Activated T-helper 1 cell treated with anti-CD3 and anti-CD28 coated beads, Interleukin-12 subunit alpha, Interleukin-12 subunit beta, Interleukin-2, Interleukin-4 antibody, amounts not matched to agents 30 ng/mL and 10 ng/mL and 1 ng/mL, durations not matched to agents 14 hours and 24 hours and 36 hours (primary cell): ENCODE measurements at regions not wholly inside any gene's neighbourhood (a gene's known extent, or its start where the extent isn't known, plus 50 kb on each side); places are given as distances from the start of the nearest gene placed in this dataset.

Source experiments
- DNase-seq: peaks from one replicate; pipeline ENCODE4 v3.0.0; 2021; ENCODE audit warnings: low spot score
- H3K27ac Mint-ChIP-seq: one replicate; pipeline ENCODE4 v1.8.0; 2021; ENCODE audit warnings: mild to moderate bottlenecking, mixed read lengths
- H3K27me3 Mint-ChIP-seq: one replicate; pipeline ENCODE4 v1.8.0; 2022; ENCODE audit warnings: mild to moderate bottlenecking, moderate library complexity, mixed read lengths; ENCODE audit not compliant: insufficient read depth
- H3K36me3 Mint-ChIP-seq: one replicate; pipeline ENCODE4 v1.8.0; 2021; ENCODE audit warnings: low read depth, mixed read lengths
- H3K4me1 Mint-ChIP-seq: one replicate; pipeline ENCODE4 v1.8.0; 2021; ENCODE audit warnings: low read depth, mixed read lengths
- H3K4me3 Mint-ChIP-seq: one replicate; pipeline ENCODE4 v1.8.0; 2021; ENCODE audit warnings: mild to moderate bottlenecking, moderate library complexity, mixed read lengths
- H3K9me3 Mint-ChIP-seq: one replicate; pipeline ENCODE4 v1.8.0; 2021; ENCODE audit warnings: mixed read lengths
- intact Hi-C: fragments of 100-400 bp; cut with micrococcal nuclease; formaldehyde crosslinking; loops from one replicate; pipeline ENCODE4 v1.15.1; 2024

DNA sequence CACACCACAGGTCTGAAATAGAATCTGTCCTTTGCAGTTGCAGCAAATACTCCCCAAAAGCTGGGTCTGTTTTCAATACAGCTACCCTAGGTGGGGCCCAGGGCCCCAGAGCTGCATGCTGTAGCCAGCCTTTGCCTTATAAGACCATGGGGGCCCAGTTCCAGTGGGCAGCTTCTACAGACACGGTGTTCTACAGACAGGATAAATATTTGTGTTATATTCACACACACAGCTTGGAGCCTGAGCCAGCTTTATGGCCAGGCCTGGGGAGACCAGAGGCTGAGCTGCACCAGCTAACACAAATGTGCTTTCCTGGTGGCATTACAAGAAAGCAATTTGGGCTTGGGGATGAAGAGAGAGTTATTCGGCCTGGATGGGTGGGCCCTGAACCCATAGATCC lies 151.8 kb upstream of the NCAM1 start:
- DNase-seq: no peak
- H3K27me3 Mint-ChIP-seq: peaks cover 2% of the 10 kb centered on the region
- H3K27ac Mint-ChIP-seq: no peak overlapping the region
- intact Hi-C loops: no loop called here
- H3K36me3 Mint-ChIP-seq: no peaks in the 10 kb centered on the region
- H3K4me3 Mint-ChIP-seq: no peak overlapping the region
- H3K9me3 Mint-ChIP-seq: no peaks in the 10 kb centered on the region
- H3K4me1 Mint-ChIP-seq: no peaks in the 10 kb centered on the region

DNA sequence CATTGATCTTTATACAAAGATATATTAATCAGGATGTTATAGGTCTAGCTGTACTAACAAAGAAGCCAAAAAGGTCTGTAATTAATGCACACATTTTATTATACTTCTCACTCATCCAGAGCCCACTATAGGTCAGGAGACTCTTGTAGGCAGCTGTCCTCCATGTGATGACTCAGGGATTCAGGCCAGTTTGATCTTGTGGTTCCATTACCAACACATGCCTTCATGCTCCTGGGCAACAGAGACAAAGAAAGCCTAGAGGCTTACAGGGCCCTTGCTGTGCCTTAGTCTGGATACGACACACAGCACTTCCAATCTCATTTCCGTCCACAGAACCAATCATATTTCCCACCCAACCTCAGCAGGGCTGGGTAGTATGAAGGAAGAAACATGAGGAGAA lies 150.3 kb upstream of the NCAM1 start:
- no peaks in the 10 kb centered on the region for H3K9me3 Mint-ChIP-seq
- intact Hi-C loops: no loop called here
- no peak for DNase-seq
- H3K4me1 Mint-ChIP-seq: no peaks in the 10 kb centered on the region
- no peak overlapping the region for H3K4me3 Mint-ChIP-seq
- no peaks in the 10 kb centered on the region for H3K36me3 Mint-ChIP-seq
- H3K27me3 Mint-ChIP-seq: peaks cover 2% of the 10 kb centered on the region
- no peak overlapping the region for H3K27ac Mint-ChIP-seq

DNA sequence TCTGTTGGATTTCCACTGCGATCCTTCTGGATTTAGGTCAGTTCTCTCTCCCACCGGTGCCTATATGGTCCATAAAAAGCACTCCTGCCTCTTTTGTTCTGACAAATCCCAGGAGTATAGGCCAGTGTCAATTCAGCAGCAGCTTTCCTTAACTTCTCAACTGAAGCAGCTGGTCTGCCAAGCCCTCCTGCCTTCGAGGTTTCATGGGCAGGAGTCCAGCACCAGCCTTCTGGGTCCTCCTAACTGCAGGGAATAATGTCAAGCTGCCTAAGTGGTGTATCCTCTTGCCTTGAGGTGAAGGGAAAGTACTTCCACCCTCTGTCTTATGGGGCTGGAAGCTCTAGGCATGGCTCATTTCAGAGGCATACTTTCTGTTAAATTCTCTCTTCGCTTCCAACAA lies 149.4 kb upstream of the NCAM1 start:
- no peaks in the 10 kb centered on the region for H3K4me1 Mint-ChIP-seq
- intact Hi-C loops: no loop called here
- H3K27ac Mint-ChIP-seq: no peak overlapping the region
- H3K9me3 Mint-ChIP-seq: no peaks in the 10 kb centered on the region
- H3K27me3 Mint-ChIP-seq: peaks cover 2% of the 10 kb centered on the region
- no peak overlapping the region for H3K4me3 Mint-ChIP-seq
- no peaks in the 10 kb centered on the region for H3K36me3 Mint-ChIP-seq
- DNase-seq: no peak

DNA sequence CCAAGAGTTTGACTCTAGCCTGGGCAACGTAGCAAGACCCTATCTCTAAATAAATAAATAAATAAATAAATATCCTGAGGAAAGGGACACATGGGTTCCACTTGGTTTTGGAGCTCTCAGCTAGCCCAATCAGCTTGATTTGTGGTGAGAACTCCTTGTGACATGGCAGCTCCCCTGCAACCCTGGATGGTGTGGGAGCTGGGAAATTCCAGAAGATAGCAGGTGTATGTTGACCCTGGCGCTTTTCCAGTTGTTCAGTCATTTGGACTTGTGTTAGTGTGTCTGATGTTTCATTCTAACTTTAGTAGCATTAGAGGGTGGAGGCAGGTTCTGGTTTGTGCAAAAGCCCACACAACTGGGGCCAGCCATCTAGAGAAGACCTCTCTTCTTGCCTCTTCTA lies 148.5 kb upstream of the NCAM1 start:
- Mint-ChIP-seq H3K27ac (no peak overlapping the region), H3K27me3 (peaks cover 2% of the 10 kb centered on the region), H3K36me3 (no peaks in the 10 kb centered on the region), H3K4me1 (no peaks in the 10 kb centered on the region), H3K9me3 (no peaks in the 10 kb centered on the region), H3K4me3 (no peak overlapping the region)
- intact Hi-C loops: no loop called here
- DNase-seq: no peak

DNA sequence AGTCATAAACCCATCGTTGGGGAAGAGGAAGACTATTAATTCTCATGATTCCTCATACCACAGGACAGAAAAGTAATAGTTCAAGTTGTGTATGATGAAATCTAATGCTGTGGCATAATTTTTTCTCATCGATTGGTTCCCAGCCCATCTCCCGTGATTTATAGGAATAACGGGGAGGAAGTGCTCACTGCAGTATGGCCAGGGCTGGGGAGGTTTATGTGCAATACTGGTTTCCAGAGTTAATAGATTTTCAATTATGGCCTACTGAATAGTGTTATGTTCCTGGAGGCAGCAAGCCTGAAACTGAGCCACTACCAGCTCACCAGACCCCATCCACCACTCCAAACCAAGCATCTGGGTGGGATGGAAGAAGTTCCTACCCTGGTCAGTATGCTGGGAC lies 147.1 kb upstream of the NCAM1 start:
- Mint-ChIP-seq H3K4me3 (no peak overlapping the region), H3K36me3 (no peaks in the 10 kb centered on the region), H3K27ac (no peak overlapping the region), H3K4me1 (no peaks in the 10 kb centered on the region), H3K9me3 (no peaks in the 10 kb centered on the region), H3K27me3 (no peaks in the 10 kb centered on the region)
- intact Hi-C loops: no loop called here
- DNase-seq: no peak

DNA sequence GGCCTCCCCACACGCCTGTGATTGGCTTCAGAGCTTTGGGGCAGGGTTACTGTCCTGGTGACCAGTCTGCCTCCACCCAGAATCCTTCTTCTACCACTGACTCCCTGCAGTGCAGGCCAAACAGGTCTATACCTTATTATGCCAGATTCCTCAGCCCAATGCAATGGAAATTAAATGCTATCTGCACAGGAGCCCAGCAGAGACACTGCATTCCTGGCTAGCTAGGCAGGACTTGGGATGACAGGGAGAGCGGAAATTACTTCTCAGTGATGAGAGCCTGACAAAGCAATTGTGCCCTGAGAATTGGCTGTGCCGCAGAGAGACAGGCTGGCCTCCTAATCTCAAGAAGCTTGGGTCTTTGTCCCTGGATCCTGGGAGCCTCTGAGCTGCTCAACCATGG lies 143.8 kb upstream of the NCAM1 start:
- DNase-seq: no peak
- intact Hi-C loops: no loop called here
- H3K4me1 Mint-ChIP-seq: no peaks in the 10 kb centered on the region
- H3K27me3 Mint-ChIP-seq: peaks cover 5% of the 10 kb centered on the region
- no peaks in the 10 kb centered on the region for H3K36me3 Mint-ChIP-seq
- no peaks in the 10 kb centered on the region for H3K9me3 Mint-ChIP-seq
- H3K27ac Mint-ChIP-seq: no peak overlapping the region
- H3K4me3 Mint-ChIP-seq: no peak overlapping the region

DNA sequence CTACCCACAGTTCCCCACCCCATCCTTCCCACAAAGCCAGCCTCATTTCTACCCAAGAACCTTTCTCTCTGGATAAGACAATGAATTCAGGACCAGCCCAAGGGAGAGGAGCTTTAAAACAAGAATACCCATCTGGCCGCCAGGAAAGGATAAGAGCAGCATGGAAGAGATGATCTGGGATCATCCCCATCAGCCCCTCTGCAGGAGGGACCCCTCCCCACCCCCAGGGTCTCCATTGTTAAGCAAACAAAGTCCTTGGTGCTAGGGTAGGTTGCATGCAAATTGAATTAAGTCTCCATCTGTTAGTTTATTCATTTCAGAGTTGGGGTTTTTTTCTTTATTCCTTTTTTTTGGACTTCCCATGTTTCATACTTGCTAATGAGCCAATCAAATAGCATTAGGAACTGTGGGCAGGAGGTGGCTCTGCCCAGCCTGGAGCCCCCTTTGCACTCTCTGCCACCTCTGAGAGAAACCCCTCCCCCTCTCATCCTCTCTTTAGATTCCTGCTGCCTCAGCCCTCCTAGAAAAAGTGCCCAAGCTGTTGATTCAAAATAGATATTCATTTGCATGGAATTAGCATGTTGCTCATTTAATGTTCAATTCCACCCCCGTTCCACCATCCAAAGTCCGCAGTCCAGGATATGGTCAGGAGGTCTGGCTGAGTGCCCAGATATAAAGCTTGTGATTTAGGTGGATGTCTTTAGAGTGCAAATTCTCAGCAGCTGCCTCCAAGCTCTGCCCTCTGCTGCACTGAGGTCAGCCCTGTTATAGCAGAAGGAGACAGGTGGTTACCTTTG lies 138.5 kb upstream of the NCAM1 start:
- no peak for DNase-seq
- intact Hi-C loops: no loop called here
- Mint-ChIP-seq H3K27me3 (peaks cover 11% of the 10 kb centered on the region), H3K36me3 (no peaks in the 10 kb centered on the region), H3K27ac (no peak overlapping the region), H3K4me3 (no peak overlapping the region), H3K4me1 (no peaks in the 10 kb centered on the region), H3K9me3 (no peaks in the 10 kb centered on the region)

DNA sequence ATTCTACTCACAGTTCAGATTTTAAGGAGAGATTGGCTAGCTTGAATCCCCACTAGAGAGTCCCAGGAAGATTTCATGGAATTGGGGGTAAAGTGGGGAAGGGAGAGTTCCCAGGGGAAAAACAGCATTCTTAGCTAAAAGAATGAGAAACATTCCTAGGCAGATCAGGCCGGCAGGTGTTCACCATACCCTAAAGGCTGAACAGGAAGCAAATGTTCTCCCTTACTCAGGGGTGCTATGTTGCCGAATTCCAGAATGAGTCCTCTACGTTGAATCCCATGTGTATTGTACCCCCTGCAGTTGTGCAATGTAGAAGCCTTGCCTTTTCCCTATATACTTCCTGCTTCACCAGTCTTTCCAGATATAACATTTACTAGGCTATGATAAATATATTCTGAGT lies 135.2 kb upstream of the NCAM1 start:
- Mint-ChIP-seq H3K27me3 (peaks cover 10% of the 10 kb centered on the region), H3K4me1 (no peaks in the 10 kb centered on the region), H3K36me3 (no peaks in the 10 kb centered on the region), H3K9me3 (no peaks in the 10 kb centered on the region), H3K27ac (no peak overlapping the region), H3K4me3 (no peak overlapping the region)
- intact Hi-C loops: no loop called here
- no peak for DNase-seq

DNA sequence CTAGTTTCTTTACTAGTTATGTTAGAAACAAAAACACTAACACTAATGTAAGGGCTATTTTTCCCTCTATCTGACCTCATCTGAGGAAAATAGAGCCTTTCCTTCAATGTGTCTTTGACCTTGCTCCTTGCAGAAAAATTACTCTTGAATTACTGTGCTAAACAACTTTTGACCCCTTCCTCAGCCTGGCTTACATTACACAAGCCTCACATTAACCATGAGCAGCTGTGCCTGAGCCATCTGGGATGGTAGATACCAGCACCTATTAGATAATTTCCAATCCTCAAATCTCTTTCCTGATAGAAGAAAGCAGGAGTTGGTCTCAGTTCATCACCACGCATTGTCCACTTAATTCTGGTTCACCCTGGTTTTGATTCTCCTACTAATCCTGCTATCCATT lies 134.4 kb upstream of the NCAM1 start:
- no peak overlapping the region for H3K4me3 Mint-ChIP-seq
- H3K36me3 Mint-ChIP-seq: no peaks in the 10 kb centered on the region

DNA sequence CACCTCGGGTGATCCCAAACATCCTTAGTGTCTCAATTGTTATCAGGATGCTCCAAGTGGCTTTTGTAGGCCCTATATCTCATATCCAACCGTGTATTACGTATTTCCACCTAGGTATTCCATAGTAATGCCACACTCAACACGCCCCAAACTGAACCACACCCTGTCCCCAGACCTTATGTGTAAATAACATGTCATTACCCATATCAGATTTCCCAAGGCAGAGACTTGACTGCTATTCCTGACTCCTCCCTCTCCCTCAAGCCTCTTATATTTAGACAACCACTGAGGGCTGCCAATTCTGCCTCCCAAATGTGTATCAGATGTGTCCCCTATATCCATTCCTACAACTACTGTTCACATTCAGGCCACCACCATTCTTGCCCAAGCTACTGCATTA lies 132.8 kb upstream of the NCAM1 start:
- Mint-ChIP-seq H3K4me3 (no peak overlapping the region), H3K9me3 (no peaks in the 10 kb centered on the region), H3K36me3 (no peaks in the 10 kb centered on the region), H3K4me1 (no peaks in the 10 kb centered on the region), H3K27me3 (peaks cover 7% of the 10 kb centered on the region), H3K27ac (no peak overlapping the region)
- intact Hi-C loops: no loop called here
- no peak for DNase-seq

More for the DNA sequence above, 134.4 kb upstream of the NCAM1 start:
- no peak for DNase-seq
- Mint-ChIP-seq H3K9me3 (no peaks in the 10 kb centered on the region), H3K27ac (no peak overlapping the region), H3K4me1 (no peaks in the 10 kb centered on the region), H3K27me3 (peaks cover 7% of the 10 kb centered on the region)
- intact Hi-C loops: no loop called here

DNA sequence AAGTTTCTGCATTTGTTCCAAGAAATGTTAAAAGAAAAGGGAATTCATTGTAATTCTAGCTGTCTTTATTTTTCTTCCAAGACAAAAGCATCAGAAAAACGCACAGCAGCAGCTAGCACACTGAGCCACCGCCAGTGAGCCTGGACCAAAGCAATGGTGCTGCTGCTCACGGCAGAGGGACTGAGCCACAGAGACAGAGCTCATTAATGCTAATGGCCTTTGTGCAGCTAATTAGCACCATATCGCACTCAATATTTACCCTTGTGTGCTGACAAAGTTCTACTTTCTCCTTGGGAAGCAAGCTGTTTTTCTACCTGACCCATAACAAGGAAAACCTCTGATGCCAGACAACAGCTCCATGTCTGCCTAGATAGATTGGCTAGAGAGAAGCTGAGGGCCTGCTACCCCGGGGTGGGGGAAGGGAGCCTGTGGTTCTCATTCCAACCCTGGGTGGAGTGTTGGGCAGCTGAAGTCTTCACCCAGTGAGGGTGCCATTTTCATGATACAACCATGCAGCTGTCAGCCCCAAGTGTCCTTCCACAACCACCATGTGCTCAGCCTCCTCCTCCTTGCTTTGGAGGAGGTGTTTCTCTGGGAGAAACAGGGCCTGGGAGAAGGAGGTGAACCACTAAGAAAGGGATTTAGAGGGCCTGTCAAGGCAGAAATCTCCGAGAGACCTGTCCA lies 131.1 kb upstream of the NCAM1 start:
- H3K4me3 Mint-ChIP-seq: no peak overlapping the region
- no peak overlapping the region for H3K27ac Mint-ChIP-seq
- H3K9me3 Mint-ChIP-seq: no peaks in the 10 kb centered on the region
- no peaks in the 10 kb centered on the region for H3K4me1 Mint-ChIP-seq
- H3K36me3 Mint-ChIP-seq: no peaks in the 10 kb centered on the region
- intact Hi-C loops: no loop called here
- H3K27me3 Mint-ChIP-seq: peaks cover 7% of the 10 kb centered on the region
- DNase-seq: no peak

DNA sequence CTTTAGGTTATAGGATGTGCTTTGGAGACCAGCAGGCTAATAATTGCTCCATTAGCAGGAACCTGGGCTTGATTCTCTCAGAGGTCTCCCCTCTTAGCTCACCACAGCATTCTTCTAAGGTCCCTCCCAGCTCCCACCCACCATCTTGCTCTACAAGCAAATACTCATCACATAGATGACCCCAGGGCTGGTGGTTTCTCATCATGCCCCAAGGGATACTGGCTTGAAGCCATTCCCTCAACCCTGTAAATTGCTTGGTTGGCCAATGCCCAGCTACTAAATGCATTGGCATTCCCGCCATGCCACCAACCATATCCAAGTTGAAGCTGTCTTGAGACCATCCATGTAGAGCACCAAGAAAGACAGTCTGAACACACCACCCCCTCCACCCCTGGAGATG lies 130.2 kb upstream of the NCAM1 start:
- intact Hi-C loops: no loop called here
- no peak overlapping the region for H3K27ac Mint-ChIP-seq

DNA sequence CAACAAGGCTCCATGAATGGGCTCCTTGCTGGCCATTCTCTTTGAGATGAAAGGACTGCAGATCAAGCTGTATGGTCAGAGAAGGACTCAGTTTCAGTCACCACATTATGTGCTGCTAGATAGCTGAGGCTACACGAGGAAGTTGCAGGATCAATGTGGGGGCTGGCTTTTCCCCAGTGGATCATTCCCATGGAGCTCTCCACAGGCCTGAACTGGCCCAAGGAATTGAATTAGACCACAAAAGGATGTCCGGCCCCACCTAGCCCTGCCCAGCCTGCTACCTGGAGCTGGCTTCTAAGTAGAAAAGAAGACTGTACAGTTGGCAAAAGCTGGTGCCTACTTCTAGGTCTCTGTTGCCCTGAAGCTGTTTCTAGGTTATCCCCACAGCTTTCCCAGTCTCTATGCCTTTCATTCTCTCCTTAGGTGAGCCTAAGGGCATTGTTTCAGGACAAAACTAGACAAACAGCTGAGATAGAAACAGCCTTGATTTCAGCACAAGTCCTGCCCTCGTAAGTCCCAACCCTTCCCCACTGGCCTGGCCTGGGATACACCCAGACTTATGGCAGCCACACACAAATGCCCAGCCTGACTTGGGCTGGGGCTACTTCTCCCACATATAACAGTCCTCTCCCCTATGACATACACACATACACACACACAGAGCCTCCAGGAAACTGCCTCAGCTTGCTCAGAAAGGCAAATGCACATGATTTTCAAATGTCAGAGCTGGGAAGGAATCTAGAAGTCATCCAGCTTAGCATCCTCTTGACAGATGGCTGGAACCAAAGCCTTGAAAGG lies 129.1 kb upstream of the NCAM1 start:
- no peaks in the 10 kb centered on the region for H3K27me3 Mint-ChIP-seq
- intact Hi-C loops: no loop called here
- DNase-seq: no peak
- H3K9me3 Mint-ChIP-seq: no peaks in the 10 kb centered on the region
- no peaks in the 10 kb centered on the region for H3K4me1 Mint-ChIP-seq
- no peak overlapping the region for H3K4me3 Mint-ChIP-seq
- H3K27ac Mint-ChIP-seq: no peak overlapping the region
- H3K36me3 Mint-ChIP-seq: no peaks in the 10 kb centered on the region

More for the DNA sequence above, 130.2 kb upstream of the NCAM1 start:
- Mint-ChIP-seq H3K9me3 (no peaks in the 10 kb centered on the region), H3K27me3 (peaks cover 7% of the 10 kb centered on the region), H3K4me3 (no peak overlapping the region), H3K36me3 (no peaks in the 10 kb centered on the region), H3K4me1 (no peaks in the 10 kb centered on the region)
- no peak for DNase-seq
